ENCODE measurements at regions not wholly inside any gene's neighbourhood (a gene's known extent, or its start where the extent isn't known, plus 50 kb on each side); places are given as distances from the start of the nearest gene placed in this dataset.

DNA sequence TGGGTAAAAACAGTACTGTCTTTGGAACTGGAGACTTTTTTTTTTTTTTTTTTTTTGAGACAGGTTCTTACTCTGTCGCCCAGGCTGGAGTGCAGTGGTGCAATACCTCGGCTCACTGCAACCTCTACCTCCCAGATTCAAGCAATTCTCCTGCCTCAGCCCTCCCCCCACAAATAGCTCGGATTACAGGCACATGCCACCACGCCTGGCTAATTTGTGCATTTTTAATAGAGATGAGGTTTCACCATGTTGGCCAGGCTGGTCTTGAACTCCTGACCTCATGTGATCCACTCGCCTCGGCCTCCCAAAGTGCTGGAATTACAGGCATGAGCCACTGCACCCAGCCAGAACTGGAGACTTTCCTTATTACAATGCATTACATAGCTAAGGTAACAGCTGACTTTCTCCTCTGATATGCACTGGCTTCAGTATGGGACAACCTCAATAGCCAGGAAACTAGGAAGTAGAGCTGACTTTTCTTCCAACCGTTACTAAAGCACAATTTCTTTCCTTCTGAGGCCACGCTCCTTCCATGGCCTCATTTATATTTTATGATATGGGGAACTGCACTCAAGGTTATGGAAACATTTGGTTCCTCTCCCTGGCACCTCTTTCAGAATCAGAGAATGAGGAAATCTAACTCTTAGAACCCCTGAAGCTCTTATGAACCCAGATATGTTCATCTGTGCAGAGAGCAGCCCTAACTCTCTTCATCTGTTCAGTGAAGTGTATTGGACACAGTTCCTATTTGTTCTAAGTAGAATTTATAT, 53.5 kb upstream of the FAM9B start:
- no peak for DNase-seq

DNA sequence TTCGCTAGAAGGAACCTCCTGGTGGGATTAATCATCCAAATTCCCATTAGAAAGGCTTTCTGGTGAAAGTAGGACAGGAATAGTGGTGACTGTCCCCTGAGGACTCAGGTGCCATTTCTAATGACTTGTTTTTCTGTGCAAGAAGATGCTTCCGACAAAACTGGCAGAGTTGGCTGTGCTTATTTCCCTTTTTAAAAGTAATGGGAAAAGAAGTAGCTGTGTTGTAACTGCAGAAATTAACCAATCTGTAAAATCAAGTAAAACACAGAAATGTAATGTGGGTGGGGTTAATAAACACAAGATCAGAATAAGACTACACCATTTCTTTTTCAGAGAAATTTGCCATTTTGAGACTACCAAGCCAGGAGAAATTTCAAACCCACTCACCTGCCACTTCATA, 55.0 kb upstream of the FAM9B start:
- no peak for DNase-seq

DNA sequence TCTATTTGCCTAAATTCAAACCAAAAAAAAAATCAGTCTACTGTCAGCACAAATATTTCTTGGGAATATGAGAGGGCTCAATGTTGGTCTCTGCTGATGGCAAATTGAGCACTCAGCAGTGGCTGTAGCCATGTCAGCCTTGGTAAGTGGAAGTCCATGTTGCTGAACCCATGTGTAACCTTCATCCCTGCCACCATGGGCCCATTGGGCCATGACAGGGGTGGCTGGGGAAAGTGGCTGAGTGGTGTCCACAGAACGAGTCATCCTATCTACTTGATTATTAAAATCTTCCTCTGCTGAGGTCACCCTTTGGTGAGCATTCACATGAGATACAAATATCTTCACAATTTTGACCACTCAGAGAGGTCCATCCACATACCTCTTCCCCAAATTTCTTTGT, 56.8 kb upstream of the FAM9B start:
- DNase-seq: no peak

DNA sequence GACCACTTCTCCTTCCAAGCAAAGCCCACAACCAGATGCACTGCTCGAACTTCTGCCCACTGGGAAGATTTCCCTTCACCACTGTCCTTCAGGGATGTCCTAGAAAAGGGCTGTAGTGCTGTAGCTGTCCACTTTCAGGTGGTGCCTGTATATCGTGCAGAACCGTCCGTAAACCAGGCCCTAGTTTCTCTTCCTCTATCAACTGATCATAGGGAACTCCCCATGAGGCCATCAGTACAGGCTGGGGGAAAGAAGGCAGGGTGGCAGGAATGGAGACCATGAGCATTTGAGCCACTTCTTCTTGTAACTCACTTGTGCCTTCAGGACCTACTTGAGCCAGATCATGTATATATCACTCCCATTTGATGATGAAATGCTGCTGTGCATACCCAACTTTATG, 57.3 kb upstream of the FAM9B start:
- no peak for DNase-seq

DNA sequence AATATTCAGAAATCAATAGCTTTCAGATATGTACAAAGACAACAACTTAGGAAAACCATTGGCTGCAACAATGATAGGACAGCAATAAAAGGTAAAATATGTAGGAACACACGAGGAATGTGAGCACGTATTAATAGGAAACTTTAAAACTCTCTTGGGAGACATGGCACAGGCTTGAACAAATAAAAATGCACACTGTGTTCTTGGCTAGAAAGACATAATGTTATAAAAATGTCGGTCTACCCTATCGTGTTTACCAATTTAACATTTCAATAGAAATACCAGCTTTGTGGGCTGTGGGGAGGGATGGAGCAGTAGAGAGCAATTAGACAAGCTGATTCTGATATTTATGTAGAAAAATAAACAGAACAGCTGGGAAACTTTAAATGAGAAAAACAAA, 69.0 kb upstream of the FAM9B start:
- no peak for DNase-seq

DNA sequence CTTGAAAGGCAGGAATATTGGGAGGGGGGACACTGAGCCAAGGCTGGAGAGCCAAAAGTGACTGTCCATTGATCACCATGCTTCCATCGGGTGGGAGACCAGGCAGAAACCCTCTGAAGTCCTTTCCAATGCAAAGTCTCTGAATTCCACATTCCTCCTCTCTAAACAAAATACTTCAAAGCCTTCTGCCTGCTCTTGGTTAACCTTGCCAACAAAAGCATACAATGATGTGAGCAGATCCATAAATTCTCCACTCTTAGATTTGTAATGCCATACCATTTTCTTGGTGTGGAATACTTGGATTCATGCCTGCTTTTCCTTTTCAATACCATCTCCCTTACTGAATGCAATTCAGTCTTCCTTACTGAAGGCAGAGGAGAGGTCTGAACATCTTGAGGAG, 74.1 kb upstream of the FAM9B start:
- no peak for DNase-seq

DNA sequence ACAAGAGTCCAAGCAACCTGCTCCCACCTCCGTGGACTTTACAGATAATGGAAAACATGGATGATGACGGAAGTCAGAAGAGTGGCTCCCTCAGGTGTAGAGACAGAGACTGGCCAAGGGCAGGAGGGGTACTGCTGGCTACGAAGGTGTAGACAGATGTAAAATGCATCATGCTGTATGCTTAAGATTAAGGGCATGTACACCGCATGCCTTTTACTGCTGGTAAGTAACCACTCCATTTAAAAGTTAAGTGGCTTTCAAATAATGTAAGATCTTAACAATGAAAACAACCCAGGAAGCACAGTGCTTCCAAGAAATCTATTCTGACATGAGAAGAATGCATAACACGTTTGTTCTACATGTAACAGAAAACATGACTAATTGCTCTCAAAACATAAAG, 76.9 kb upstream of the FAM9B start:
- no peak for DNase-seq

DNA sequence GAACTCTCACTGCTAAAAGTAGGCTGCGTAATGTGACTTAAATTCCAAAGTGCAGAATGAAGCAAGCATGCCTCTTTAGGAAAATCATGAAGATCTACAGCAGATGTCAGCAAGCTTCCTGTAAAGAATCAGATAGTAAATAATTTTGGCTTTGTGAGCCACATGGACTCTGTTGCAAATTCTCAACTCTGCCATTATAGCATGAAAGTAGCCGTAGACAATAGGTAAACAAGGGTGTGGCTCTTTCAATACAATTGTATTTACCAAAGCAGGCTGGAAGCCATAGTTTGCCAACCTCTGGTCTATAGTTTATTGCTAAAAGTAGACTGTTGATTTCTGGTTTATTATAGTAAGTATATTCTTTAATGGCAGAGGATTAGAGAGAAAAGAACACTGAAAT, 80.3 kb upstream of the FAM9B start:
- DNase-seq: no peak

DNA sequence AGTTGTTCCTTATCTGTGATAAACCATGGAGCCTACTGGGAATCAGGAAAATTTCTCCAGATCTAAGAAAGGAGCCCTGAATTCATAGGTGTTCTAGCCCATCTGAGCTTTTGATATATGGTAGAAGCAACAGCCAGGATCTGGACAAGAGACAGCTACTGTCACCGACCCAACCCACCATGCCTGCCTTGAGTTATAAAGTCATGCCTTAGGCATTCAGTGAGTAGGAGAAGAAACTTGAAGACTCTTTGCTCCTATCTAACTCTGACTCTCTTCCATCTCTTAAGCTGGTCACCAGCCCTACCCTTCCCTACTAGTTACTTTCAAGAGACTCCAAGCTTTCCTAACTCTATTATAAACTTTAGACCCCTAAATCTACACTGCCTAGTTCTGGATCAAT, 83.9 kb upstream of the FAM9B start:
- DNase-seq: no peak

DNA sequence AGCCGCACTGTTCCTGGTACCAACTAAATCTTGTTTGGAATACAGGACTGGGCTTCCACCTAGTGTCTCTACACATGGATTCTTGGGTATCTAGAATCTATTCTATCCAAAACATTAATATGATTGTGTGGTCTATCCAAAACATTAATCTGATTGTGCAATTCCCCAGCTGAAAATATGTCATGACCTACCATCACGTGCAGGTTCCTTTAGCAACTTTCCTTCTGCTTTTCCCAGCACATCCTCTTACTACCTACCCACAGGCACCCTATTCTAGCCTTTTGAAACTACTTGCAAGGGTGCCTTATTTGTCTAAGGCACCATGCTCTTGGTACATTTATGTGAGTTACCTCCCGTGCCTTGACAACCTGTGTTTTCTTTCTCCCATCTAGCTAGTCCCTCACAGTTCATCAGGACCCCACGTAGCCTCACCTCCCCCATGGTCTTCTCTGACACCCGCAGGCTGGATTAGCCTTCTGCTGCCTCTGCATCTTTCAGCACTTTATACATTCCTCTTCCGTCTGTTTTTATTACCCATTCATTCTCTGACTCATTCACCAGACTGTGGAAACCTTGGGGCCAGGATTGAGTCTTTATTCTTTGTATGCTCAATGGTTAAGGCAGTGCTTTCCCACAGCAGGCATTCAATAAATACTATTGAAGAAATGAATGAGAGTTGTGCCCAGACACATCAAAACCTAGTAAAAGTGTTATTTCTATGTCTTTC, 88.8 kb upstream of the FAM9B start:
- DNase-seq: no peak

DNA sequence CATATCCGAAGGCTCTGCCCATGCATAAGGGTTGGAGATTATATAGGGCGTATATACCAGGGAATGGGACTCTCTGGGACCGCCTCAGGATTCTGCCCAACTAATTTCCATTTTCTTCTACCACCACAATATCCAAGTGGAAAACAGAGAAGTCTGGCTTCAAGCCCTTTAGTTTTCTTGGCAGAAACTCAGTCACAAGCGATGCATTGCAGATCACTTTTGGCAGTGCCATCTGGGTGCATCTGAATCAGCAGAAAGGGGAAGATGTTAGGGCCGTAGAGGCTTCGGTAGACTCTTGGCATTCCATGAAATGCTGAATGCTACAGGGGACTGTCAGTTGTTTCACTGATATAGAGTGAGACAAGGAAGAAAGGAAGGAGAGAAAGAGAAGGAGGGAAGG, 94.1 kb upstream of the FAM9B start:
- no peak for DNase-seq

DNA sequence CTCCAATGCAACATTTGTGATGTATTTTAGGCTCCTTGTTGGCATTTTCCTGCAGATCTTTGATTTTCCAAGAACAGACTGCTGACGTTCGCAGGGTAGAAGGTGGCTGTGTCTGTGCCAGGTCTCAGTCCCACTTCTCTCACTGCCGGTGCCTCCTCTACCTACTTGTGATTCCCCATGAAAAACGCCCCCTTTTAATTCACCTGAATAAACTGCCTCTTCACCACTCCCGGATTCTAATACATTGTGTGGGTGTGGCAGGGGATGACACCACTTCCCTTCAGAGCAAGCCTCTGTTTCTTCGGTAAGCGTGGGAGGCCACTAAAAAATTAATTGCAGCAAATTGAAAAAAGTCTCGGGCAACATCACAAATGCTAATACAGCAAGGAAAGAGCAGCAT, 96.1 kb upstream of the FAM9B start:
- DNase-seq: no peak

DNA sequence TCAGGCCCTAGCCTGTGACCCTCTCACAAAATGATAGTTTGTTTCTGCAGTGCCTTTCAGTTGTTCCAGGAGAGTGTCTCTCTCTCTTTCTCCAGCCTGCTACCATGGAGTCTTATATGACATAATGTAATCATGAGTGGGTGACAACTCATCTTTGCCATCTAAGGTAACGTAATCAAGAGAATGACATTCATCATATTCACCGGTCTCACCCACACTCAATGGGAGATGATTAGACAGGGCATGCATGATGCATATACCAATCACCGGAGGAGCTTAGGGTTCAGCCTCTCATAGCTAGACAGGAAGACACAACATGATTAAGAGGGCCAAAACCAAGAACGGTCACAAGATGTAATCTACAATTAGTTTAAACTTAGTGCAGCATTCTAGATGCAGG, 97.1 kb upstream of the FAM9B start:
- no peak for DNase-seq

DNA sequence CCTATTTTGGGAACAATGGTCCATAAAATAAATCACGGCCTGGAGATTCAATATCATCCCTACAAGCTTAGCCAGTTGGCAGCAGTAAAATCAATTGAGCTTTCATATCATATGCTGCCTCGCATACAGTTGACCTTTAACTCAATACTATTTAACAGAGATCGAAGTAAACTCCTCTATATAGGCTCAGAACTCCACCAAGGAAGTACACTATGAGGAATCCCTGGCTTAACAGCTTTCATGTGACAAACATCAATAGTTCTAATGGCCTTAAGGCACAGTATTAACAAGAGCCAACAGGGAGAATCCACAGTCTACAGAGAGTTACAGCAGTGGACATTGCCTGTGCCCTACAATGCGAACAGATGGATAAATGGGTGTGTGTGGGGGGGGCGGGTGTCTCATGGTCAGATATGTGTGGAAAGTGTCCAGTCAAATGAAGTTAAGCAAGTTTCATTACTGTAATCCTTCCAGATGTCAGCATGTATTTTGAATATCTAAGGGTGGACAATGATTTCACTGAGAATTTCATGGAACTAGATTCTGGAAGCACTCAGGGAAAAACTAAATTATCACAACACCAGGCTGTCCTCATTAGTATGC, 98.2 kb upstream of the FAM9B start:
- DNase-seq: no peak

DNA sequence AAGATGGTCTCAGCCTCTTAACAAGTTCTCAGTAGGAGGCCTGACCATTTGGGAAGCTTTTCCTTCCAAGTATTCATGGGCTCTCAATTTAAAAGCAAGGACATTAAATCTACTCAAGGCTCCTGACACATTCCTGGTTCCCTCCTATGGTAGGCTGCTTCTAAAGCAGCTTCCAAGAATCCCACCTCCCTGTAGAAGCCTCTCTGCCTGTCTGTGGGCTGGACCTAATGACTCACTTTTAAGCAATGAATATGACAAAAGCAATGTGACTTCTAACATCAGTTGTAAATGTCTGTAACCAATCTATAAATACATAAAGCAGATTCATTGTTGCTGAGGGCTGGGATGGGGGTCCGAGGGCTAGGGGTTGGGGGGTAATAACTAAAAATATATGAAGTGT, 99.5 kb upstream of the FAM9B start:
- no peak for DNase-seq

DNA sequence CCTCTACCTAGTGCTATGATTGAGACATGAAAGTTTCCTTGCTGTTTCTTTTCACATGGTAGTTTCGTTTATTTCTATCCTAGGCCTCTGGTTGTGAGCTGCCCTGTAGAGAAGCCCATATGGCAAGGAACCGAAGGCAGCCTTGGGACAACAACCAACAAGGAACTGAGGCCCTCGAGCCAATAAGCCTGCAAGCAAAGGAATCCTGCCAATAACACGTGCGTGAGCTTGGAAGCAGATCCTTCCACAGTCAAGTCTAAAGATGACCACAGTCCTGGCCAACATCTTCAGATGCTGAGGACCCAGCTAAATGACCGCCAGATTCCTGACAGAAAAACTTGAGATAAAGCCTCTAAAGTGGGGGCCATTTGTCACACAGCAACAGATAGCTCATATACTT, 100.4 kb upstream of the FAM9B start:
- no peak for DNase-seq

DNA sequence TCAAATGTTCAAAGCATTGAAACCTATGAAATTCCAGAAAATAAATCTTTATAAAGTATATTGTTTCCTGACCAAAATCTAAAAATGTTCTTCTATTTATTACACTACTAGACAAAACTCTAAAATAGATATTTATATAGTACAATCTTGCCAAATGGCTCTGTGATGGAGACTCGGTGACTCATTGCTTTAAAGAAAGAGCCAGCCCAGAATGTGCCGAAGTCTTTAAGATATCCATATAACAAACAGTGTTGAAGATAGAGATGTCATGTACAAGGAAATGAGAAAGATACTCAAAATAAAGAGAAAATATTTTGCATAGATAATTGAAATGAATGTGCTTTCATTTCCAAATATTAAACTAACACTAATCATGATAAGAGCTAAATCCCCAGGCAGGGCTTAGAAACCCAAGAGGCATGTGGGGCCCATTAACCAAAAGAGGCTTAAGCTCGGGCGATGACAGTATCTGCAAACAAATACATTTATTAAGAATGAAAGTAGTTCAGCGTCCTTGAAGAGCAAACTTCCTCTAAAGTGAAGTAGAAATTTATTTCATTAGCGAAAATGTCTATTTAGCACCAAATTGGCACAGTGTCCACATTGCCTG, 102.1 kb upstream of the FAM9B start:
- no peak for DNase-seq

DNA sequence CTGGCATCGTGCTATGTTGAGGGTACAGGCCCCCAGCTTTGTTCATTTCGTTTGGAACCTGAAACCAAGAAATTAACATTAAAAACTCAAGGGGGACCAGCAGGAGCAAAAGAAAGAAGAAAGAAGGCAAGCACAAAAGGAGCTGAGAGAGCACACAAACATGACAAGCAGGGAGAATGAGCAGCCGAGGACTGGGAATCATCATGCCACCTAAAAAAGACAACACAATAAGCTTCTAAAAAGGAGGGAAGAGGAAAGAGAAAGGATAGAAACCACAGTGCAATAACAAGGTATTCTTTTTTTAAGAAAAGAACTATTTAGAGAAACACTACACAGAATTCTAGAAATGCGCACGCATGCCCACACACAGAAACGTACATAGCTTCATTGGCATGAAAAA, 103.2 kb upstream of the FAM9B start:
- DNase-seq: no peak

DNA sequence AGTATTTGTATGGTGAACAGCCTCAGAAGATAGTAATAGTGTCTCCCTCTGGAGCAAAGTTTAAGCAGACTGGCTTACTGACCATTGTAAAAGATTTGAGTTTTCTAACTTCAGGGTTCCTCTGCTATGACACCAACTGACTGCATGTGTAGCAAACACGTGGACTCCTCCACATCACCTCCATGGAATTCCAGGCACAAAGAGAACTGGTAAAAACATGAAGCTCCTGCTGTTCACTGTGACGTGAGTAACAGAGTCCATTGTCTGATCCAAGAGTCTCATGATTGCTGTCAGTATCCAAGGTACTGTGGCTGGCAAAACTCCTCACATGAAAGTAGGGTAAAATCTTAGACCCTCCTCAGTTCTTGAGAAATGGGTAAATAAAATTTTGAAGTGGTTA, 107.6 kb upstream of the FAM9B start:
- DNase-seq: no peak

DNA sequence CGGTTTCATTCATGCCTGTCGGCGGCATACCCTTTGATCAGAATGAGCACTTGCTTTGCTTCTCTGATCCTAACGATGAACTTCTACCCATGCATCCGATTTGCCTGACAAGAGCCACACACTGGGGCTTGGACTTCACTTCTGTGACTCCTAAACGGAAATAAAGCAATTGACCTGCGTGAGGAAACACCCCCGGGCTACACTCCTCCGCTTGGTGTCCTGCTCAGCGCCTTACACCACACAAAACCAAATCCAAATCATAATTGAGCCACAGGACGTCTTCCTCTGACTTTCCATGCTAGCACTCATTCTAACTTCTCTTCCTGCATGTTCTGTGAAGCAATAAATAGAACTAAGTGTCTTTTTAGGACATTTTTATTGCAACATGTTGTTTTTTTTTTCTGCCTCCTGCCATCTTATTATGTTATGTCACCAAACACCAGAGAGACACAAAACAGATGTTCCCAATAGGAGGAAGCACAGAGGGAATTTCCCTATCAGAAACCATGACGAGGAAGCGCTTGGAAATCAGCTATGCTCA, 110.8 kb upstream of the FAM9B start:
- DNase-seq: no peak

DNA sequence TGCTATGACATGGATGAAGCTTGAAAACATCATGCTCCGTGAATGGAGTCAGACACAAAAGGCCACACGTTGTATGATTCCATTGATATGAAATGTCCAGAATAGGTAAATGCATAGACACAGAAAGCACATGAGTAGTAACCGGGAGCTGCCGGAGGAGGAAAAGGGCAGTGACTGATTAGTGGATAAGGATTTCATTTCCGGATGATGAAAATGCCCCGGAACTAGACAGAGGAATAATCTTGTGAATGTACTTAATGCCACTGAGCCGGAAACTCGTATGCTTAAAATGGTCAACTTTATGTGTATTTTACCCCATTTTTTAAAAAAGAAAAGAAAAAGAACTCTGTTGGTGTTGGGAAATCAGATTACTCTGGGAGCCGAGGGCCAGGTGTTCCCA, 112.7 kb upstream of the FAM9B start:
- no peak for DNase-seq

DNA sequence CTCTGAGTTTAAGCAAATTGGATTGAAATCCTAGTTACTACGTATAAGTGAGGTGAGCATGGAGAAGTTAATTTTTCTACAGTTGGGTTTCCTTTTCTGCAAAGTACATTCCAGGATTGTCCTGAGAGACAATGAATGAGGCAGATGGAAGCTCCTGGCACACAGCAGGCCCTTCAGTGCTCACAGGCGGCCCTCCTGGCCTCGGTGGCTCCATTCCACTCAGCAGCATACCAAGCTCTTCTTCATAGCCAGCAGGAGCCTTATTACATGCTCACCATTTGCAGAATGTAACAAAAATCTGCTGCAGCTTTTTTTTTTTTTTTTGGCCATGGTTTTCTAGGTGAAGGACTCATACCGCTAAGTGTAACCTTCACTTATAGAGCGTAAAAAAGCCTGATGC, 113.2 kb upstream of the FAM9B start:
- DNase-seq: no peak

DNA sequence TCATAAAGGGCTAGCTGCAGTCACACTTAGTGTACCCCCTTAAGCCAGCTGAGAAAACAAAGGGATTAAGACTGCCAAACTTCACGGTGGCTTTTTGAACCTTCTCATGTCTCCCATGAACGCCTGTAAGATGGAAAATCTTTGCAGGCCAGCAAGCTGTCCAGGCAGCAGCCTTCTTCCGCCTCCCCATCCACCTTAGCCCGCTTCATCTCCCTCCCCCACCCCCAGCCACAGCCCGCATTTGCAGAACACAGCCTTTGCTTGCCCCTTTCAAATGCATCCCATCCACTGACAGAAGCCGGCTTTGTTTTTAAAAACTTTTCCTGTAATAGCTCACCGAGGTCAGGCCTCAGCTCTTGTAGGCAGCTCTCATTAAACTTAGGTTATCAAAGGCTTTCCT, 113.8 kb upstream of the FAM9B start:
- no peak for DNase-seq
